Left renal pelvis (tissue), 4 donors: ENCODE measurements at regions not wholly inside any gene's neighbourhood (a gene's known extent, or its start where the extent isn't known, plus 50 kb on each side); places are given as distances from the start of the nearest gene placed in this dataset.

Experiments used
- DNase-seq, 4 donors: peaks; one replicate each; pipeline ENCODE4 v3.0.0-alpha.2; 2013; ENCODE audit warnings: low read depth in 4 of 4, low spot score in 3 of 4

- DNase-seq = no peak
Measured at GRCh38 chr2:155696571-155696970, 636.0 kb downstream of the NR4A2 start.

- no peak for DNase-seq
Measured at GRCh38 chr2:155695505-155695904, 637.0 kb downstream of the NR4A2 start.

- DNase-seq = no peak
Measured at GRCh38 chr2:155692856-155693255, 639.7 kb downstream of the NR4A2 start.

GRCh38 chr2:155692106-155692505, 640.4 kb downstream of the NR4A2 start:
- no peak for DNase-seq

- no peak for DNase-seq
Measured at GRCh38 chr2:155690785-155691184, 641.7 kb downstream of the NR4A2 start.

GRCh38 chr2:155689791-155690190, 642.7 kb downstream of the NR4A2 start:
- DNase-seq = no peak

GRCh38 chr2:155687181-155687580, 645.3 kb downstream of the NR4A2 start:
- no peak for DNase-seq

- DNase-seq = no peak
Measured at GRCh38 chr2:155679647-155680046, 652.9 kb downstream of the NR4A2 start.

GRCh38 chr2:155675920-155676319, 656.6 kb downstream of the NR4A2 start:
- DNase-seq = no peak

GRCh38 chr2:155665704-155666103, 666.8 kb downstream of the NR4A2 start:
- DNase-seq = no peak

GRCh38 chr2:155663265-155663664, 669.3 kb downstream of the NR4A2 start:
- DNase-seq = no peak

GRCh38 chr2:155662224-155662623, 670.3 kb downstream of the NR4A2 start:
- DNase-seq = no peak

GRCh38 chr2:155653176-155653575, 679.3 kb downstream of the NR4A2 start:
- DNase-seq = no peak

- DNase-seq = no peak
Measured at GRCh38 chr2:155651851-155652250, 680.7 kb downstream of the NR4A2 start.

- DNase-seq = no peak
Measured at GRCh38 chr2:155645791-155646190, 686.7 kb downstream of the NR4A2 start.

GRCh38 chr2:155643056-155643775, 689.3 kb downstream of the NR4A2 start:
- no peak for DNase-seq

- no peak for DNase-seq
Measured at GRCh38 chr2:155633887-155634570, 698.5 kb downstream of the NR4A2 start.

- no peak for DNase-seq
Measured at GRCh38 chr2:155633060-155633839, 699.3 kb downstream of the NR4A2 start.

- DNase-seq = no peak
Measured at GRCh38 chr2:155630760-155631159, 701.8 kb downstream of the NR4A2 start.

GRCh38 chr2:155622443-155622842, 710.1 kb downstream of the NR4A2 start:
- no peak for DNase-seq

GRCh38 chr2:155600914-155601760, 731.4 kb downstream of the NR4A2 start:
- DNase-seq = no peak
